Ovary (tissue), 7 donors: ENCODE measurements at regions not wholly inside any gene's neighbourhood (a gene's known extent, or its start where the extent isn't known, plus 50 kb on each side); places are given as distances from the start of the nearest gene placed in this dataset.

Source experiments
- DNase-seq, 5 donors: peaks; one replicate each; pipeline ENCODE4 v3.0.0-alpha.2; 2019 to 2020
- H3K27ac ChIP-seq, 2 donors: fragments of 200-600 bp; one replicate each; pipeline versions ENCODE4 v1.5.1 to v1.8.0; 2019 to 2022
- H3K27me3 ChIP-seq: fragments of 200-600 bp; one replicate; pipeline ENCODE4 v1.8.0; 2022
- H3K36me3 ChIP-seq: fragments of 200-600 bp; sonication (generic); one replicate; pipeline ENCODE4 v1.5.1; 2019
- H3K4me1 ChIP-seq: one replicate; pipeline ENCODE4 v1.8.1; 2013; ENCODE audit warnings: mild to moderate bottlenecking, moderate library complexity; ENCODE audit not compliant: insufficient read depth
- H3K4me3 ChIP-seq: fragments of 200-600 bp; sonication (generic); one replicate; pipeline ENCODE4 v1.5.1; 2017
- H3K9me3 ChIP-seq, 2 donors: fragments of 200-600 bp in 1 of 2; sonication (generic) in 1 of 2; one replicate each; pipeline versions ENCODE4 v1.5.1 to v1.8.1; 2013 to 2019; ENCODE audit warnings: mild to moderate bottlenecking in 1 of 2, moderate library complexity in 1 of 2
- EP300 ChIP-seq: sonication (generic); formaldehyde crosslinking; IDR thresholded peaks from one replicate; pipeline ENCODE4 v1.6.1; 2017; ENCODE audit warnings: antibody characterized with exemption
- POLR2A ChIP-seq: fragments of 450-650 bp; IDR thresholded peaks from one replicate; pipeline ENCODE4 v1.6.1; 2017; ENCODE audit warnings: antibody characterized with exemption, mild to moderate bottlenecking, moderate library complexity
- WGBS, 3 donors: extraction: QIAGEN DNeasy Blood & Tissue Kit in 1 of 3; methylation state at CpG; one replicate each; pipeline versions ENCODE4 v1.1.5 to v1.1.7; 2013 to 2017; 5-methylcytosine and 5-hydroxymethylcytosine counted together
- intact Hi-C, 4 donors: fragments of 100-400 bp; cut with DNase I; formaldehyde crosslinking; loops; one replicate each; pipeline versions ENCODE4 v1.11.0 to v1.15.1; 2022 to 2023
- TF ChIP-seq, protein P1 (sequence below), 3 donors: fragments of 450-650 bp in 2 of 3; fragments of 200-600 bp in 1 of 3; IDR thresholded peaks; one replicate each; pipeline versions ENCODE4 v1.5.1 to v1.8.0; 2016 to 2022; ENCODE audit warnings: antibody characterized with exemption in 3 of 3, mild to moderate bottlenecking in 1 of 3
- donor health status: DM: no; HTN: no; CAD: no; lungs with moderate emphysema.
- donor health status: DM: no; HTN: no; CAD: no.
- donor health status: Bipolar disorder and iron deficiency.
- donor health status: DM: no; HTN: no; CAD: no.
- donor health status: DM: yes; HTN: yes; CAD: no.

DNA sequence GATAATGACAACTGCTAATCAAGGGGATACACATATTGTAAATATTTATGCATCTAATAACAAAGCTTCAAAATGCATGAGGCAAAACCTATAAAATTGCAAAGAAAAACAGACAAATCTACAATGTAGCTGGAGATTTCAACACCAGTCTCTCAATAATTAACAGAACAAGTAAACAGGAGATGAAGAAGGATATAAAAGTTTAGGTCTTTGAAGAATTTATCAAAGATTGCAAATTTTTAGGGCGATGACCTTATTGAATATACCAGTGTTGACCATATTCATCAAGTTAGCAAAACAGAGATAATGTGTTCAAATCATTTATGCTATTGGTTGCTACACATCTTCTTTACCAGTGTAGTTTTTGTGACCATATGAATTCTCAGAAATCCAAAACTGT is 237.8 kb upstream of the SGK1 start:
- intact Hi-C loops, result no loop called here
- Histone ChIP-seq H3K9me3 (no peaks in the 10 kb centered on the region), H3K27ac (no peak overlapping the region), H3K27me3 (no peaks in the 10 kb centered on the region), H3K36me3 (no peaks in the 10 kb centered on the region), H3K4me3 (no peak overlapping the region), H3K4me1 (no peaks in the 10 kb centered on the region)
- WGBS, 3 donors, result 96 to 98% (median 97%) methylated on average over 1 of the region's 1 CpG
- TF ChIP-seq EP300 (no peak), POLR2A (no peak)
- TF ChIP-seq, protein P1, sequence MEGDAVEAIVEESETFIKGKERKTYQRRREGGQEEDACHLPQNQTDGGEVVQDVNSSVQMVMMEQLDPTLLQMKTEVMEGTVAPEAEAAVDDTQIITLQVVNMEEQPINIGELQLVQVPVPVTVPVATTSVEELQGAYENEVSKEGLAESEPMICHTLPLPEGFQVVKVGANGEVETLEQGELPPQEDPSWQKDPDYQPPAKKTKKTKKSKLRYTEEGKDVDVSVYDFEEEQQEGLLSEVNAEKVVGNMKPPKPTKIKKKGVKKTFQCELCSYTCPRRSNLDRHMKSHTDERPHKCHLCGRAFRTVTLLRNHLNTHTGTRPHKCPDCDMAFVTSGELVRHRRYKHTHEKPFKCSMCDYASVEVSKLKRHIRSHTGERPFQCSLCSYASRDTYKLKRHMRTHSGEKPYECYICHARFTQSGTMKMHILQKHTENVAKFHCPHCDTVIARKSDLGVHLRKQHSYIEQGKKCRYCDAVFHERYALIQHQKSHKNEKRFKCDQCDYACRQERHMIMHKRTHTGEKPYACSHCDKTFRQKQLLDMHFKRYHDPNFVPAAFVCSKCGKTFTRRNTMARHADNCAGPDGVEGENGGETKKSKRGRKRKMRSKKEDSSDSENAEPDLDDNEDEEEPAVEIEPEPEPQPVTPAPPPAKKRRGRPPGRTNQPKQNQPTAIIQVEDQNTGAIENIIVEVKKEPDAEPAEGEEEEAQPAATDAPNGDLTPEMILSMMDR (IDR thresholded peaks at IDR 0.05), result no peak
- DNase-seq, result no peak

DNA sequence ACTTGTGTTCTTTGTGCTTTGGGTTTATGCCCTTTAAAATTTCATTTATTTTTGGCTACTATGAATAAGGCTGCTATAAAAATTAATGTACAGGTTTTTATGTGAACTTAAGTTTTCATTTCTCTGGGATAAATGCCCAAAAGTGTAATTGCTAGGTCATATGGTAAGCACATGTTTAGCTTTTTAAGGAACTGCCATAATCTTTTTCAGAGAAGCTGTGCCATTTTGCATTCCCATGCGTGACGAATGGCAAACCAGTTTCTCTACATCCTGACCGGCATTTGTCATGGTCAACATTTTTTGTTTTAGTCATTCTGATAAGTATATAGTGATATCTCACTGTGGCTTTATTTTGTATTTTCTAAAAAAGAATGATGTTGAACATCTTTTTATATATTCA is 236.0 kb upstream of the SGK1 start:
- Histone ChIP-seq H3K4me3 (no peak overlapping the region), H3K27ac (no peak overlapping the region), H3K9me3 (no peaks in the 10 kb centered on the region), H3K36me3 (no peaks in the 10 kb centered on the region), H3K27me3 (no peaks in the 10 kb centered on the region), H3K4me1 (peaks cover 1% of the 10 kb centered on the region)
- intact Hi-C loops, result no loop called here
- TF ChIP-seq POLR2A (no peak), EP300 (no peak)
- TF ChIP-seq, protein P1 (IDR thresholded peaks at IDR 0.05), result no peak
- DNase-seq, result no peak
- 28 to 33% (median 30%) methylated on average over 3 of the region's 3 CpGs for WGBS, 3 donors

DNA sequence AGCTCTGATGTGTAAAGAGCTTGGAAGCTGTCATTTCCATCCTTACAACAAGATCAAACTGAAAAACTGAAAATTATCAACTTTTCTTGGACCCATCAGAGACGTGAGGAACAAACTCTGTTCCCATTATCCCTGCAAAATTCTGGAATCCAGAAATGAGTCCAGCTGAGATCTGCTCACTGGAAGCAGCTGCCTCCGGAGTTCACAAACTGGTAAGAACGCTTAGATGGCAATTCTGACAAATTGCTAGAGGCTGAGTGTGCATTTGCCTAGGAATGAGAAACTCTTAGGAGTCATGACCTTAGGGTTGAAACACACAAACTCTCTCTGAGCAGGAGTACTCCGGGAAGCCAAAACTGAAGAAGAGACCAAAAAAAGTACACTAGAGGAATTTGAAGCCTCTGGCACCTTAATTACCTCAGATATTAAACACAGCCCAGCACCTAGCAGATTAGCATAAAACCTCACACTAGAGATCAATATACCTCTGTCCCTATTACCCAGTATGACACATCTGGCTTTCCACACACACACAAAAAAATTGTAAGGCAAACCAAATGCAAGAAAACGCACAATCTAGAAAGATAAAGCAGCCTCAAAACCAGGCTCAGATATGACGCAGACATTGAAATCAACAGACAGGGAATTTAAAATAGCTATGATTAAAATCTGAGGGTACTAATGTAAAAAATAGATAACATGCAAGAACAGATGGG is 233.5 kb upstream of the SGK1 start:
- Histone ChIP-seq H3K9me3 (no peaks in the 10 kb centered on the region), H3K27ac (no peak overlapping the region), H3K4me1 (peaks cover 1% of the 10 kb centered on the region), H3K36me3 (no peaks in the 10 kb centered on the region), H3K27me3 (no peaks in the 10 kb centered on the region), H3K4me3 (no peak overlapping the region)
- intact Hi-C loops, result no loop called here
- 25 to 40% (median 34%) methylated on average over 6 of the region's 6 CpGs for WGBS, 3 donors
- no peak for DNase-seq
- TF ChIP-seq, protein P1 (IDR thresholded peaks at IDR 0.05), result no peak
- TF ChIP-seq EP300, result no peak
- no peak for TF ChIP-seq POLR2A

DNA sequence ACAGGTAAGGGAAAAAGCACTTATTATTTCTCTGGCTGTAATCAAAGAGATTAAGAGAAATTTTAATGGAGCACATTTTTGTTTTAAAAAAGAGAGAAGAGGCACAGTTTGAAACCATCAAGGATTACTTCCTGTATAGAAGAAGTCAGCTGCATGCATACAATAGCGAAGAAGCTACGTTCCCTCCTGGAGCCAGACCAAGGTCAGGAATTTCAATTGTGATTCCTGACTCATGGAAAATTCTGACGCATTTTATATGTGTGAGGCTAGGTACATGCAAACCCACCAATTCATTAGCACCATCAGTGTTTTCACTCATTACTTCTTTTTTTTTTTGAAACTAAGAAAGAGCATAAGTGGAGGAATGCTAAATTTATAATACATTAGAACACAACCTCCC is 232.7 kb upstream of the SGK1 start:
- Histone ChIP-seq H3K27ac (no peak overlapping the region), H3K9me3 (no peaks in the 10 kb centered on the region), H3K36me3 (no peaks in the 10 kb centered on the region), H3K4me1 (peaks cover 1% of the 10 kb centered on the region), H3K4me3 (no peak overlapping the region), H3K27me3 (no peaks in the 10 kb centered on the region)
- TF ChIP-seq EP300 (no peak), POLR2A (no peak)
- TF ChIP-seq, protein P1 (IDR thresholded peaks at IDR 0.05), result no peak
- no peak for DNase-seq
- WGBS, 3 donors, result 20 to 30% (median 26%) methylated on average over 3 of the region's 3 CpGs
- intact Hi-C loops, result no loop called here
